ENCODE measurements at regions not wholly inside any gene's neighbourhood (a gene's known extent, or its start where the extent isn't known, plus 50 kb on each side); places are given as distances from the start of the nearest gene placed in this dataset.

DNA sequence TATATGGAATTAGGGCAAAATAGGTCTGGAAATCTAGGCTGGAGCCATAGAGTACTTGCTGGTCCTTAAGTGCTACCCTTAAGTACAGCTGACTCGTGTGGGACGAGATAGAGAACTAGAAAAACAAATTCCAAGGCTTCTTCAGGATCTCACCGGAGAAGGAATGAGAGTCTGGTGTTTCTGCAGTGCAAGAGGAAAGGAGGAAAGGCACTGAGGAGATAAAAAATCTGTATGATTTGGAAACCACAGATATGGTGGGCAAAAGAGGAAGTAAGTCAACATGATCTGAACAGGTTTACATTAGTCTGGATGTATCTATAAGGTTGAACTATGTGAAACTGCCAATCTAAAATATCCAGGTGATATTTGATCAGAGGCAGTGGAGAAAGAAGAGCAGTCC lies 134.4 kb upstream of the SOX5 start:
- TF ChIP-seq, protein P1, sequence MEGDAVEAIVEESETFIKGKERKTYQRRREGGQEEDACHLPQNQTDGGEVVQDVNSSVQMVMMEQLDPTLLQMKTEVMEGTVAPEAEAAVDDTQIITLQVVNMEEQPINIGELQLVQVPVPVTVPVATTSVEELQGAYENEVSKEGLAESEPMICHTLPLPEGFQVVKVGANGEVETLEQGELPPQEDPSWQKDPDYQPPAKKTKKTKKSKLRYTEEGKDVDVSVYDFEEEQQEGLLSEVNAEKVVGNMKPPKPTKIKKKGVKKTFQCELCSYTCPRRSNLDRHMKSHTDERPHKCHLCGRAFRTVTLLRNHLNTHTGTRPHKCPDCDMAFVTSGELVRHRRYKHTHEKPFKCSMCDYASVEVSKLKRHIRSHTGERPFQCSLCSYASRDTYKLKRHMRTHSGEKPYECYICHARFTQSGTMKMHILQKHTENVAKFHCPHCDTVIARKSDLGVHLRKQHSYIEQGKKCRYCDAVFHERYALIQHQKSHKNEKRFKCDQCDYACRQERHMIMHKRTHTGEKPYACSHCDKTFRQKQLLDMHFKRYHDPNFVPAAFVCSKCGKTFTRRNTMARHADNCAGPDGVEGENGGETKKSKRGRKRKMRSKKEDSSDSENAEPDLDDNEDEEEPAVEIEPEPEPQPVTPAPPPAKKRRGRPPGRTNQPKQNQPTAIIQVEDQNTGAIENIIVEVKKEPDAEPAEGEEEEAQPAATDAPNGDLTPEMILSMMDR (IDR thresholded peaks at IDR 0.05) = no peak
- no peak for TF ChIP-seq POLR2AphosphoS5 (IDR thresholded peaks at IDR 0.05)

Measured in stomach (tissue), 4 donors.